AG10803 (cell line): ENCODE measurements at regions not wholly inside any gene's neighbourhood (a gene's known extent, or its start where the extent isn't known, plus 50 kb on each side); places are given as distances from the start of the nearest gene placed in this dataset.

Source experiments
- DNase-seq: peaks from one replicate; pipeline ENCODE4 v3.0.0; 2010; ENCODE audit warnings: low read depth
- H3K4me3 ChIP-seq: 2 replicates; pipeline ENCODE4 v1.5.1; 2011; ENCODE audit warnings: mild to moderate bottlenecking, low read length, control low read depth
- CTCF ChIP-seq: conservative IDR thresholded peaks from 2 replicates; pipeline ENCODE4 v1.5.1; 2011; ENCODE audit warnings: mild to moderate bottlenecking, low read length, control low read depth, inconsistent platforms

- peak; percentile 68 for DNase-seq
- no peak overlapping the region for H3K4me3 ChIP-seq
- no peak for TF ChIP-seq CTCF
Measured at GRCh38 chr17:17398188-17398942, 78.4 kb upstream of the MED9 start.

- TF ChIP-seq CTCF, result no peak
- no peak overlapping the region for H3K4me3 ChIP-seq
- DNase-seq, result peak; percentile 49
Measured at GRCh38 chr17:17398943-17399926, 77.6 kb upstream of the MED9 start.

- TF ChIP-seq CTCF, result no peak
- no peak for DNase-seq
- no peak overlapping the region for H3K4me3 ChIP-seq
Measured at GRCh38 chr17:17400070-17400469, 76.7 kb upstream of the MED9 start.

- TF ChIP-seq CTCF, result no peak
- DNase-seq, result no peak
Measured at GRCh38 chr17:17400566-17401184, 76.1 kb upstream of the MED9 start.

GRCh38 chr17:17401271-17401781, 75.5 kb upstream of the MED9 start:
- TF ChIP-seq CTCF, result no peak
- H3K4me3 ChIP-seq, result no peak overlapping the region
- peak; percentile 33 for DNase-seq

More at GRCh38 chr17:17400566-17401184, 76.1 kb upstream of the MED9 start:
- no peak overlapping the region for H3K4me3 ChIP-seq

- H3K4me3 ChIP-seq, result no peak overlapping the region
- no peak for TF ChIP-seq CTCF
- no peak for DNase-seq
Measured at GRCh38 chr17:17402558-17402957, 74.2 kb upstream of the MED9 start.
